Upper lobe of right lung (tissue), 1 donor: ENCODE measurements at regions not wholly inside any gene's neighbourhood (a gene's known extent, or its start where the extent isn't known, plus 50 kb on each side); places are given as distances from the start of the nearest gene placed in this dataset.

Source experiments
- ATAC-seq: fragments of 200-7000 bp; cut with Tn5 transposase; one replicate; pipeline ENCODE4 v1.9.1; 2020; ENCODE audit warnings: mild to moderate bottlenecking, moderate library complexity
- DNase-seq: peaks from one replicate; pipeline ENCODE4 v3.0.0-alpha.2; 2020
- H3K27ac ChIP-seq: fragments of 200-600 bp; one replicate; pipeline ENCODE4 v1.8.0; 2022
- H3K27me3 ChIP-seq: fragments of 200-600 bp; one replicate; pipeline ENCODE4 v1.8.0; 2022; ENCODE audit warnings: mild to moderate bottlenecking
- H3K36me3 ChIP-seq: fragments of 200-600 bp; one replicate; pipeline ENCODE4 v1.8.0; 2022
- H3K4me1 ChIP-seq: fragments of 200-600 bp; one replicate; pipeline ENCODE4 v1.8.0; 2022
- H3K4me3 ChIP-seq: fragments of 200-600 bp; one replicate; pipeline ENCODE4 v1.8.0; 2022; ENCODE audit warnings: mild to moderate bottlenecking
- H3K9me3 ChIP-seq: fragments of 200-600 bp; one replicate; pipeline ENCODE4 v1.8.0; 2022
- intact Hi-C: fragments of 100-400 bp; cut with DNase I; formaldehyde crosslinking; loops from one replicate; pipeline ENCODE4 v1.11.0; 2022
- TF ChIP-seq, protein P1 (sequence below): fragments of 200-600 bp; IDR thresholded peaks from one replicate; pipeline ENCODE4 v1.8.0; 2022; ENCODE audit warnings: antibody characterized with exemption
- donor health status: DM: no; HTN: yes; CAD: no; lungs with severe emphysema.

DNA sequence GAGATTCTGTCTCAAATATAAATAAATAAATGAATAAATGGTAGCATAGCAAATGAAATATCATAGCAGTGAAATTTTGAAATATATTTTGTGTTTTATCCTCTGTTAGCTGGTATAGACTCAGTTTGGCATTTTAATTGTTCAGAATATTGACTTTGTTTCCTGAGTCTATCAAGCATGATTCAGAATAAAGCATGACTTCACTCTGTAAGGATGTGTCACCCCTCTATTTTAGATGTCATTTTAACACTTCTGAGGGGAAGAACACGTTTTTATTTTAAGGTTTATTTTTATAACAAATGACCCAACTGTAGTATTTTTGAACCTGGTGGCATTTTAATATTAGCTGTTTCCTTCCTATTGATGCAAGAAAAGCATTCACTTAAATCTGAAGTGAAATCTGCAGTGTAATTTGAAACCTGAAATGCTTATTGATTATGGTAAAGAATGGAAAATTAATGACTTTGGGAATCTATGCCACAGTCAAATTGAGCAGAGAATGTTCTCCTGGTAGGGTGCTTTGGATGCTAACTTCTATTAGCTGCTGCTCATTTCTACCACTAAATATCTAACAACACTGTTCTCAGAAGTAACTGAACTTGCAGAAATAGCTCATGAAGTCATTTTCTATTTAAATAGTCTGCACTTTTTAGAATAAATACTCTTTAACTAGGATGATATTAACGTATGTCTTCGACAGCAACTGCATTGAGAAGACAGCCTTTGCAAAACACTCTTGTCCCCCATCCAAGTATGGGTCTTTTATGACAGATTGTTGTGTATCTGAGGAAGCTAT, 114.2 kb downstream of the SOX4 start:
- no peak for DNase-seq
- no peaks in the 10 kb centered on the region for H3K27me3 ChIP-seq
- H3K4me3 ChIP-seq, result no peak overlapping the region
- intact Hi-C loops, result no loop called here
- no peak for ATAC-seq
- no peaks in the 10 kb centered on the region for H3K36me3 ChIP-seq
- H3K4me1 ChIP-seq, result no peaks in the 10 kb centered on the region
- H3K27ac ChIP-seq, result no peak overlapping the region
- TF ChIP-seq, protein P1, sequence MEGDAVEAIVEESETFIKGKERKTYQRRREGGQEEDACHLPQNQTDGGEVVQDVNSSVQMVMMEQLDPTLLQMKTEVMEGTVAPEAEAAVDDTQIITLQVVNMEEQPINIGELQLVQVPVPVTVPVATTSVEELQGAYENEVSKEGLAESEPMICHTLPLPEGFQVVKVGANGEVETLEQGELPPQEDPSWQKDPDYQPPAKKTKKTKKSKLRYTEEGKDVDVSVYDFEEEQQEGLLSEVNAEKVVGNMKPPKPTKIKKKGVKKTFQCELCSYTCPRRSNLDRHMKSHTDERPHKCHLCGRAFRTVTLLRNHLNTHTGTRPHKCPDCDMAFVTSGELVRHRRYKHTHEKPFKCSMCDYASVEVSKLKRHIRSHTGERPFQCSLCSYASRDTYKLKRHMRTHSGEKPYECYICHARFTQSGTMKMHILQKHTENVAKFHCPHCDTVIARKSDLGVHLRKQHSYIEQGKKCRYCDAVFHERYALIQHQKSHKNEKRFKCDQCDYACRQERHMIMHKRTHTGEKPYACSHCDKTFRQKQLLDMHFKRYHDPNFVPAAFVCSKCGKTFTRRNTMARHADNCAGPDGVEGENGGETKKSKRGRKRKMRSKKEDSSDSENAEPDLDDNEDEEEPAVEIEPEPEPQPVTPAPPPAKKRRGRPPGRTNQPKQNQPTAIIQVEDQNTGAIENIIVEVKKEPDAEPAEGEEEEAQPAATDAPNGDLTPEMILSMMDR, result no peak
- H3K9me3 ChIP-seq, result no peaks in the 10 kb centered on the region

DNA sequence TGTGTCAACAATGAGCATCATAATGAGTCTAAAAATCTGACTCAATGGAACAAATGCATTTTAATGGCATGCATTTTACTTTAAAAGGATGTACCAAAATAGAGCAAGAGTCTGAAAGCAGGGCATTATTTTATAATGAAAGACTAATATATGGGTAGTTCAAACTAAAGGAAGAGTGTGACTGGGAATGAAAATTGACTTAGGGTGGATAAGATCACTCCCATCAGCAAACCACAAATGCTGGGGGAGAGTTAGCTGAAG, 114.7 kb downstream of the SOX4 start:
- intact Hi-C loops, result no loop called here
- no peak for ATAC-seq
- no peak overlapping the region for H3K4me3 ChIP-seq
- no peaks in the 10 kb centered on the region for H3K27me3 ChIP-seq
- H3K4me1 ChIP-seq, result no peaks in the 10 kb centered on the region
- TF ChIP-seq, protein P1, result no peak
- H3K27ac ChIP-seq, result no peak overlapping the region
- no peaks in the 10 kb centered on the region for H3K9me3 ChIP-seq
- H3K36me3 ChIP-seq, result no peaks in the 10 kb centered on the region
- DNase-seq, result no peak

GRCh38 chr6:21710216-21710615, 116.7 kb downstream of the SOX4 start:
- H3K36me3 ChIP-seq, result no peaks in the 10 kb centered on the region
- no peaks in the 10 kb centered on the region for H3K27me3 ChIP-seq
- no peaks in the 10 kb centered on the region for H3K4me1 ChIP-seq
- H3K27ac ChIP-seq, result no peak overlapping the region
- ATAC-seq (no peak), DNase-seq (no peak)
- no peak overlapping the region for H3K4me3 ChIP-seq
- intact Hi-C loops, result no loop called here
- no peaks in the 10 kb centered on the region for H3K9me3 ChIP-seq
- TF ChIP-seq, protein P1, result no peak

DNA sequence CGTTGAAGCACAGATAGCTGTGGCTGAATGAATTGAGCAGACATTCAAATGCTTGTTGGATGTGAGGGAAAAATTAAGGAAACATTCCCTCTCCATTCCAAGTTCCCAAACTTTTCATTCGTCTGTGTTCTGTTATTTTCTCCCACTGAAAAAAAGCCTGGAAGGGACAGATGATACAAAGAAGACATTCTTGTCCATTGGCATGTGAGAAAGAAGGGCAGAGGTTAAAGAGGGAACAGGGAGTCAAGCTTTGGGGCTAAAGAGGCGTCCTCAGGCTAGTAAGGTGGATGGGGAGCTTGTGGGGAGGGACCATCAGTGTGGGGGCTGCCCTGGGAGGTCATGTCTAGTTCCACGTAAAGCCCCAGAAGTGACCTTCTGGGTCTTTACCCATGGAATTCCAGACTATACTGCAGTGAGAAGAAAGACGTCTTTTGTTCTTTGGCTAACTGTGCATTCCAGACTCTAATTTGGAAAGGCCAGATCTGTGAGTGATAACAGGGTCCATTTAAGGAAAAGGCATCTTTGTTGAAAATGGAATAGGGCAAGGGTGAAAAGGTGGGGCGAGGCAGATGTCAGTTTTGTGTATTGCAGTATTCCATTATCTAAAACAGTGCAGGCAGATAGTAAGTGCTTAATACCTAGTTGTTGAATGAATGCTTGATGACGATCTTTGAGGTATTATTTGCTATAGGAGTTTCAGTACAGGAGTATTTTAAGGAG, 117.5 kb downstream of the SOX4 start:
- Histone ChIP-seq H3K27ac (no peak overlapping the region), H3K4me3 (no peak overlapping the region), H3K36me3 (no peaks in the 10 kb centered on the region), H3K9me3 (no peaks in the 10 kb centered on the region), H3K4me1 (no peaks in the 10 kb centered on the region), H3K27me3 (no peaks in the 10 kb centered on the region)
- intact Hi-C loops, result no loop called here
- no peak for ATAC-seq
- DNase-seq, result no peak
- TF ChIP-seq, protein P1, result no peak

GRCh38 chr6:21712213-21712612, 118.7 kb downstream of the SOX4 start:
- Histone ChIP-seq H3K27me3 (no peaks in the 10 kb centered on the region), H3K4me1 (no peaks in the 10 kb centered on the region), H3K27ac (no peak overlapping the region), H3K36me3 (no peaks in the 10 kb centered on the region), H3K9me3 (no peaks in the 10 kb centered on the region), H3K4me3 (no peak overlapping the region)
- no peak for DNase-seq
- TF ChIP-seq, protein P1, result no peak
- intact Hi-C loops, result no loop called here
- ATAC-seq, result no peak
